ENCODE measurements at regions not wholly inside any gene's neighbourhood (a gene's known extent, or its start where the extent isn't known, plus 50 kb on each side); places are given as distances from the start of the nearest gene placed in this dataset.

DNA sequence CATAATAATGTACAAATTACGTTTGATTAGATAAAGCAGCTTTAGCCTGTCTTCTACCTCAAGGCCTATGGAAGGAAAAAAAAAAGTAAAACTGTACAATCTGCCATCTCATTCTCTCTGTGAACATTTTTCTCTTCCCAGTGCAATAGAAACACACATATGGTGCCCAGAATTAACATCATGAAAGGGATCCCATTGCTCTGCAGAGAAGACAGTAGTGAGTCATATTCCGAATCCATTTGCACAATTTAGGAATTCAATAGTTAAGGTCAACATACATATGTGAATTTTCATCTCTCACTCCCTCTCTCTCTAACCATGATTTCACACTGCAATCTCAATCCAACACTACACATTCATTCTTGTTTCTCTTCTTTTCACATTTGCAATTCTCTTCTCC is 640.9 kb upstream of the SOX11 start:
- no peak overlapping the region for H3K27ac Mint-ChIP-seq
- no peaks in the 10 kb centered on the region for H3K27me3 Mint-ChIP-seq
- POLR2A ChIA-PET: no interaction called here
- H3K9me3 Mint-ChIP-seq: peaks cover 2 to 21% (median 10%) of the 10 kb centered on the region in 9 donors
- H3K4me1 Mint-ChIP-seq: no peaks in the 10 kb centered on the region
- no peak for DNase-seq
- H3K36me3 Mint-ChIP-seq: no peaks in the 10 kb centered on the region
- no peak for ATAC-seq
- no peak overlapping the region for H3K4me3 Mint-ChIP-seq

GRCh38 chr2:5052905-5053304 is 639.3 kb upstream of the SOX11 start:
- no peaks in the 10 kb centered on the region for H3K4me1 Mint-ChIP-seq
- H3K27ac Mint-ChIP-seq: no peak overlapping the region
- DNase-seq: no peak
- no peak for ATAC-seq
- no peak overlapping the region for H3K4me3 Mint-ChIP-seq
- POLR2A ChIA-PET: no interaction called here
- no peaks in the 10 kb centered on the region for H3K36me3 Mint-ChIP-seq
- H3K9me3 Mint-ChIP-seq: peaks cover 0 to 14% (median 6%) of the 10 kb centered on the region in 9 donors
- H3K27me3 Mint-ChIP-seq: no peaks in the 10 kb centered on the region

DNA sequence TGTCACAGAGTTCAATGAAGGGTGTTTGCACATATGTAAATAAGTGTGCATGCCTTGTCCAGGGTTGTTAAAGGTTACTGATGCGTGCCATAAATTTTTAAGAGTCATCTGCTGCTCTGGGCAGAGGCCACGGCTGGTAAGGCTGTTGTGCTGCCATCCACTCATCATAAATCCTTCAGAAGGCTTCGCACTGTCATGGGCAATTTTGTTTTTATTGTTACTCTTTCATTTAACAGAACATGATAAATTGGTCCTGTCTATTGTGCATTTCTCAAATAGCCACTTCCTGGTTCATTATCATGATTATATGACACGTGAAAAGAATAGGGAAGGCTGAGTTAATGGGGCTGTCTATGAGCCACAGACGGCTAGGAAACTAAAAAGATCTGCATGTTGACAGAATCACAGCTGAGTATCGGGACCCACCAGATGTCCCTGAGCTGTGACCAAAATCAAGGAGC is 634.3 kb upstream of the SOX11 start:
- H3K4me3 Mint-ChIP-seq: no peak overlapping the region
- H3K27me3 Mint-ChIP-seq: no peaks in the 10 kb centered on the region
- H3K4me1 Mint-ChIP-seq: no peaks in the 10 kb centered on the region
- POLR2A ChIA-PET: no interaction called here
- ATAC-seq: no peak
- DNase-seq: no peak
- H3K36me3 Mint-ChIP-seq: no peaks in the 10 kb centered on the region
- H3K27ac Mint-ChIP-seq: no peak overlapping the region
- H3K9me3 Mint-ChIP-seq: peaks cover 0 to 14% (median 2%) of the 10 kb centered on the region in 9 donors

DNA sequence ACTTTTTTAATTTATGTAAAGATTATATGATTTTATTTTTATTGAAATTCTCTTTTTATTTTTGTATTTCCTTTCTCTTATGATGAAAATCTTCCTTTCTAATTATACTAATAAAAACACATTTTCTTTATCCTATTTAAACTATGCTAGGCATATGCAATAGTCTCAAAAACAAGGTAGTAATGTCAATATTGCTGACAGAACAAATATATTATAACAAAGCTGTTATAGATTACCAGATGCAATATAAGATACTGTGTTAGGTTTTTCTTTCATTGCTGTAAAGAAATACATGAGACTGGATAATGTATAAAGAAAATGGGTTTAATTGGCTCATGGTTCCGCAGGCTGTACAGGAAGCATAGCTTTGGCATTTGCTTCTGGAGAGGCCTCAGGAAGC is 631.2 kb upstream of the SOX11 start:
- Mint-ChIP-seq H3K27ac (no peak overlapping the region), H3K9me3 (peaks cover 0 to 24% (median 4%) of the 10 kb centered on the region in 9 donors), H3K4me1 (no peaks in the 10 kb centered on the region), H3K36me3 (no peaks in the 10 kb centered on the region), H3K27me3 (no peaks in the 10 kb centered on the region), H3K4me3 (no peak overlapping the region)
- DNase-seq (no peak), ATAC-seq (no peak)
- POLR2A ChIA-PET: no interaction called here

DNA sequence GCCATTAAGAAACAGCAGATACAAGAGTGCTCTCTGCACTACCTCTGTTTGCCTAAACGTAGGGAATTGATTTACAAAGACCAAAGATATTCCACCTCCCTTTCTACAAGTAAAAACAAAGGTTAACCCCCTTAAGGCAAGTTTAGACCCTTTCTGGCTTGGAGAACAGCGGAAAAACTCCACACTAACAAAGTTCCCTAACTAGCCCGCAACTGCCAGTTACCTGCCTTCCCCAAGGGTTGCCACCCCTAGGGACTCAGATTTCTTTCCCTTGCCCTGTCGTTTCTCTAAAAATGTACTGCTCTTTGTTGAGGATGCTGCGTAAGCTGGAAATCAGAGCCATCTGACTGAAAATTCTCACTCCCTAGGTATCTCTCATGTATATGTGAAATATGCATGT is 627.5 kb upstream of the SOX11 start:
- H3K27me3 Mint-ChIP-seq: no peaks in the 10 kb centered on the region
- H3K36me3 Mint-ChIP-seq: no peaks in the 10 kb centered on the region
- POLR2A ChIA-PET: no interaction called here
- ATAC-seq: no peak
- no peak overlapping the region for H3K4me3 Mint-ChIP-seq
- no peak overlapping the region for H3K27ac Mint-ChIP-seq
- peaks cover 0 to 15% (median 6%) of the 10 kb centered on the region in 9 donors for H3K9me3 Mint-ChIP-seq
- no peak for DNase-seq
- H3K4me1 Mint-ChIP-seq: no peaks in the 10 kb centered on the region

DNA sequence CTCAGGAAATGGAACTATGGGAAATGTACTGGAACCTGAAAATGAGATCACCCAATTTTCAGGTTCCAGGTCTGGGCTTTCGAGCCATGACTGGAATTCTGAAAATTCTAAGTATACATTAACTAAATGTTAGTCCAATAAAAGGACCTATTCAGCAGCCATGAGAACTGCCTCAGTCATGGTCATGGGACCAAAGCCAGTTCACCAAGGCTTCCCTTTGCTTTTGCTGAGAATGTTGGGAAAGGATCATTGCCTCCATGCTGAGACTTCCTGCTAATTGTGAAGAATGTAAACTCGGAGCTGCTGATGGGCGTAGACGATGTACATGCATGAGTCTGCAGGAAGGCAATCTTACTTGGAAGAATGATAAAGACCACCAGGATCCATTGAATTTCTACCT is 624.4 kb upstream of the SOX11 start:
- Mint-ChIP-seq H3K27me3 (no peaks in the 10 kb centered on the region), H3K9me3 (peaks cover 0 to 23% (median 4%) of the 10 kb centered on the region in 9 donors)
- POLR2A ChIA-PET: no interaction called here

DNA sequence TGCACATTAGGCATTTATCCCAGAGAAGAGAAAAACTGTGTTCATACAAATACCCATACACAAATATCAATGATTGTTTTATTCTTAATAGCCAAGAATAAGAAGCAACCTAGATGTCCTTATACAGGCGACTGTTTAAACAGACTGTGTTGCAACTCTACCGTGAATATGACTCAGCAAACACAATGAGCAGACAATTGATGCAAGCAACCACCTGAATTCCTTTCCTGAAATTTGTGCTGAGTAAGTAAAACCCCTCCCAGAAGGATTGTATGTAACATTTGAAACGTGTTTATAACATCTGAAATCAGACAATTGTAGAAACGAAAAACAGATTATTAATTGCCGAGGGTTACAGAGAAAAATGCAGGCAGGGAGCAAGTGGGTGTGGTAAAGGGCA is 621.9 kb upstream of the SOX11 start:
- no peak for ATAC-seq

More for the DNA sequence above, 624.4 kb upstream of the SOX11 start:
- ATAC-seq (no peak), DNase-seq (no peak)
- H3K36me3 Mint-ChIP-seq: no peaks in the 10 kb centered on the region
- H3K27ac Mint-ChIP-seq: no peak overlapping the region
- no peaks in the 10 kb centered on the region for H3K4me1 Mint-ChIP-seq
- H3K4me3 Mint-ChIP-seq: no peak overlapping the region

DNA sequence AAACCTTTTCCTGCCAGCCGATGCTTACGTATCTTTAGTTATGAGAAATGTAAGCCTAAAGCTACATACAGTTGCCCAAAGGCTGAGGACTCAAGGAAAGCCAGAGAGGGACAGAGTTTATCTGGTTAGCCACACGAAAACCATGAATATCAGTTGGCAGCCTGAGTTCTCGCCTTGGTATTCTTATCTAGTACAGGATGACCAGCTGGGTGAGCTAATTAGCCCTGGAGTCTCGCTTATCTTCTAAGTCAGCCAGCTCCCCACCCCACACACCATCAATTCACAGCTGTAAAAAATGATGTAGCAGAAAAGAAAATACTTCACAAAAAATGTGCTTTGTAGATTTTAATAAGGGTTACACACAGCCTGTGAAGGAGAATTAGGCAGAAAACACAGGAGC is 617.5 kb upstream of the SOX11 start:
- Mint-ChIP-seq H3K4me1 (no peaks in the 10 kb centered on the region), H3K36me3 (no peaks in the 10 kb centered on the region), H3K27ac (no peak overlapping the region), H3K27me3 (no peaks in the 10 kb centered on the region), H3K4me3 (no peak overlapping the region), H3K9me3 (peaks cover 3 to 23% (median 10%) of the 10 kb centered on the region in 9 donors)
- POLR2A ChIA-PET: no interaction called here
- ATAC-seq (no peak), DNase-seq (no peak)

More for the DNA sequence above, 621.9 kb upstream of the SOX11 start:
- no peak overlapping the region for H3K4me3 Mint-ChIP-seq
- H3K36me3 Mint-ChIP-seq: no peaks in the 10 kb centered on the region
- POLR2A ChIA-PET: no interaction called here
- no peaks in the 10 kb centered on the region for H3K27me3 Mint-ChIP-seq
- H3K4me1 Mint-ChIP-seq: no peaks in the 10 kb centered on the region
- no peak for DNase-seq
- peaks cover 0 to 21% (median 6%) of the 10 kb centered on the region in 9 donors for H3K9me3 Mint-ChIP-seq
- H3K27ac Mint-ChIP-seq: no peak overlapping the region

DNA sequence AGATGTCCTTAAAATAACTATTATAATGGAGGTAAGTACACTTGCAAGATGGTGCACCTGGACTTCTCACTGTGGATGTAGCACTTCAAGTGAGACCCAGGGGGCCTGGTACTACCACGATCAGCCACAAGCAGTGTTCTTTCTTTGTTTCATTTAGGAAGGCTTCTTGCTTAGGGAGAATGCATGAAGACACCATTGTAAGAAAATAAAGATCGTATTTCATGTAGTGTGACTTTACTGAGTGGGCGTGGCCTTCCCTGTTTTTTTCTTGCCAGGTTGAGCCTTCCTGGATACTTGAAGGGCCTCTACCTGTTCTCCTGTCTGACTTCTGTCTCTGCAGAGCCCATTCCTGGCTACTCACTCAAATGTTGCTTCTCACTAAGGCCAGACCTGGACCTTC is 615.6 kb upstream of the SOX11 start:
- DNase-seq (no peak), ATAC-seq (no peak)
- Mint-ChIP-seq H3K27me3 (no peaks in the 10 kb centered on the region), H3K4me1 (no peaks in the 10 kb centered on the region), H3K9me3 (peaks cover 3 to 26% (median 13%) of the 10 kb centered on the region in 9 donors), H3K4me3 (no peak overlapping the region), H3K27ac (no peak overlapping the region), H3K36me3 (no peaks in the 10 kb centered on the region)
- POLR2A ChIA-PET: no interaction called here

DNA sequence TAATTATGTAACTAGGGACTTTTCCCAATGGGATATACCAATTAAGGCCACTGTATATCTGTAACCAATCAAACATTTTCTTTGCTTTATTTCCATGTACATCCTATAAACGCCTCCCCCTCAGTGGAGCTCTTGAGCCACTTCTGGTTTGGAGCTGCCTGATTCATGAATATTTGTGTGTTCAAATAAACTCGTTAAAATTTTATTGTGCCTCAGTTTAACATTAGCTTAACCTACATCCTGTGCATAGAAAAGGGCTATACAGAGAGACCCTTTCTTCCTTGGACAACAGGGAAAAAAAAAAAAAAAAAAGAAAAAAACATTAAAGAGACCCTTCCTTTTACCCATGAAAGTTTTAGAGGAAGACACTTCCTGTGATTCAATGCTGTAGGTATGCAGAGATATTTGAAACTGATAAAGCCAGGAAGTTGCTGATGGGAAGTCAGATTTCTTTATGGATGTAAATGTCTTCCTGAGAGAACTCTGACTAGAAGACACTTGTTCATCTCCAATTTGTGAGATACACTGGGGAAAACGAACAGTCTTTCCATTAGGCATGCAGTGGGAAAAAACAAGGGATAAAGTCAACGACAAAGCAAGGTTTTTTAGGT is 614.6 kb upstream of the SOX11 start:
- DNase-seq: no peak
- Mint-ChIP-seq H3K4me3 (no peak overlapping the region), H3K36me3 (no peaks in the 10 kb centered on the region), H3K27ac (no peak overlapping the region), H3K9me3 (peaks cover 3 to 26% (median 14%) of the 10 kb centered on the region in 9 donors), H3K27me3 (no peaks in the 10 kb centered on the region), H3K4me1 (no peaks in the 10 kb centered on the region)
- no peak for ATAC-seq
- POLR2A ChIA-PET: no interaction called here

- no peaks in the 10 kb centered on the region for H3K36me3 Mint-ChIP-seq
- H3K4me3 Mint-ChIP-seq: no peak overlapping the region
- no peak for ATAC-seq
- POLR2A ChIA-PET: no interaction called here
- H3K9me3 Mint-ChIP-seq: peaks cover 0 to 37% (median 13%) of the 10 kb centered on the region in 9 donors
- H3K27ac Mint-ChIP-seq: no peak overlapping the region
- no peaks in the 10 kb centered on the region for H3K27me3 Mint-ChIP-seq
- DNase-seq: no peak
- no peaks in the 10 kb centered on the region for H3K4me1 Mint-ChIP-seq
Observed at GRCh38 chr2:5083402-5083801, 608.8 kb upstream of the SOX11 start.

DNA sequence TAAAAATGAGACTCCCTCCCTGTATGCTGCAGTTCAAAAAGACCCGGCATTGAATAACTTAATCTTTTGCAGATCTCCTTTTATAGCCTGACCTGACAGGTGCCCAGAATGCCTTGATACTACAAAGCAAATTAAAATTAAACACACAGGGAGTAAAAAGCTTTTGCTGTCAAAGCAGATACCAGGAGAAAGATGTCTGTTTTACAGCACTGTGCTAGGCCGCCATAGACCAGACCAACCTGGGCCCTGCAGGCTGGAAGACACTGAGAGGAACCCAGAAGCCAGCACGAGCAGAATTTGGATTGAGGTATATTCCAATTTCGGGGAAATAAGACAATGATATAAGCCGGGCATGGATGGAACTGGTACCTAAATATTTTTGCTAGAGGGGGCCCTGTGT is 602.8 kb upstream of the SOX11 start:
- ATAC-seq (no peak), DNase-seq (no peak)
- no peak overlapping the region for H3K4me3 Mint-ChIP-seq
- H3K4me1 Mint-ChIP-seq: no peaks in the 10 kb centered on the region
- H3K27me3 Mint-ChIP-seq: no peaks in the 10 kb centered on the region
- POLR2A ChIA-PET: no interaction called here
- H3K9me3 Mint-ChIP-seq: peaks cover 0 to 17% (median 7%) of the 10 kb centered on the region in 9 donors
- H3K27ac Mint-ChIP-seq: no peak overlapping the region
- H3K36me3 Mint-ChIP-seq: no peaks in the 10 kb centered on the region

GRCh38 chr2:5093056-5093455 is 599.1 kb upstream of the SOX11 start:
- no peaks in the 10 kb centered on the region for H3K36me3 Mint-ChIP-seq
- no peak overlapping the region for H3K27ac Mint-ChIP-seq
- POLR2A ChIA-PET: no interaction called here
- no peaks in the 10 kb centered on the region for H3K4me1 Mint-ChIP-seq
- H3K4me3 Mint-ChIP-seq: no peak overlapping the region
- no peak for ATAC-seq
- no peaks in the 10 kb centered on the region for H3K27me3 Mint-ChIP-seq
- no peak for DNase-seq
- peaks cover 0 to 31% (median 7%) of the 10 kb centered on the region in 9 donors for H3K9me3 Mint-ChIP-seq

- H3K27me3 Mint-ChIP-seq: no peaks in the 10 kb centered on the region
- H3K4me1 Mint-ChIP-seq: no peaks in the 10 kb centered on the region
- H3K4me3 Mint-ChIP-seq: no peak overlapping the region
- ATAC-seq (no peak), DNase-seq (no peak)
- H3K27ac Mint-ChIP-seq: no peak overlapping the region
- H3K36me3 Mint-ChIP-seq: no peaks in the 10 kb centered on the region
- POLR2A ChIA-PET: no interaction called here
- peaks cover 0 to 31% (median 11%) of the 10 kb centered on the region in 9 donors for H3K9me3 Mint-ChIP-seq
Observed at GRCh38 chr2:5093518-5093917, 598.7 kb upstream of the SOX11 start.
